NCI-H1930 (cell line): ENCODE measurements at regions not wholly inside any gene's neighbourhood (a gene's known extent, or its start where the extent isn't known, plus 50 kb on each side); places are given as distances from the start of the nearest gene placed in this dataset.
"Not testable (repeated sequence)": the region's sequence is repeated elsewhere in the genome, so short reads cannot be mapped to it uniquely, and the experiment has no call there.

Experiments used
- DNase-seq, 2 experiments: peaks; one replicate each; lab custom pipeline; 2025; lab: John Stamatoyannopoulos, UW

DNA sequence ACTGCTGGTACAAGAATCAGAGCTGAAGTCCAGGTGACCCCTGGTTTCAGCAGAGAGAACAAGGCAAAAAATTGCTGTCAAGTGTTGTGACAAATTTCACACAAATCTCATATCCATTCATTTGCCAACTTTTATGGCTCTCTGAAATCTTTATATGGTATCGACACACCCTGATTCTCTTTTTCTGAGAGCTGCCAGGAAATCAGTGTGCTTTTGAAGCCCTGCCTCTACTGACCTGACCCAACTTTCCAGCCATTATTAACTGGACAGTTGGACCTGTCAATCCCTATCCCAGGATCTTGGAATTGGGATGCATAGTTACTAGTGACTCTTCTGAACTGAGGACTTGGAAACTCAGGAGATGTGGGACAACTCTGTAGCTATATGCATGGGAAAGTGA, 288.2 kb upstream of the GADL1 start:
- DNase-seq: no peak

DNA sequence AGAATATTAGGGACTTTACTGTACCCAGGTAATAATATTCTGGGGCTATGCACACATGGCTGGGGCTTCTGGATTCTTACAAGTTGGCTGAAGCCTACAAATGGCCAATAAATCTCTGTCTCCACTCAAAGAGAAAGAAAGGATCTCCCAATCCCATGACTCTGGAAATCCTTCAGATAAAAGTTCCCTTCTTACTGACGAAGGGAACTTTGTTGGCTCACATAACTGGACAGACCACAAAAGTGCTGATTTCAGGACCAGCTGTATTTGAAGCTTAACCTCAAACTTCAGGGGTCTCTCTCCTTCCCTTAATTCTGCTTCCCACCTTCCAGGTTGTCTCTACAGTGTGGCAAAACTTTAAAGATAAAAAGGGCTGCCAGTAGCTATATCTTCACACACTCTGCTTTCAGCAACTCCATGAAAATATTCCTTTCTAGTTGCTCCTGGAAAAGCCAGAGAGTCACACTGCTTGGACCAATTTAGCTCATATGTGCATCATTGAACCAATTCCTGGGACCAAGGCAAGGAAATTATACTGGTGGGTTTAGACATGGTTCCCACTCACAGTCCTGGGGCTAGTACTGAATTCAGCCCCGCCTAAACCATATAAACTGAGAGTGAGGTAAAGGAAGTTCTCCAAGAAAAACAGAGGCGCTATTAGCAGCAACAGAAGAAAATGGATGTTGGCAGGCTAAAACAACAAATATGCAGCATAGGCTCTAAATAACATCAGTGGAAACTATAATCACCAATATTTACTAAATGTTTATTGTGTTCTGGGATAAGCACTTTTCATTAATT, 290.0 kb upstream of the GADL1 start:
- DNase-seq: no peak

DNA sequence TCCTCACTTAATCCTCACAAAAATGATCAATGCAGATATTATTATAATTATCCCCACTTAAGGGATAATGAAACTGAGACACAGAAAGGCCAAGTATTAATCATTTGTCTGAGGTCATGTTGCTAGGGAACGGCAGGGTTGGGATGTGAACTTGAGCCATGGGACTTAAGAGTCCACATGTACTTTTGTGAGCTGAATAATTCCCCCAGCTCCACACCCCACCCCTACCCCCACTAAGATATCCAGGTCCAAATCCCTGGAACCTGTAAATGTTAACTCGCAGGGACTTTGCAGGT, 290.5 kb upstream of the GADL1 start:
- no peak for DNase-seq

DNA sequence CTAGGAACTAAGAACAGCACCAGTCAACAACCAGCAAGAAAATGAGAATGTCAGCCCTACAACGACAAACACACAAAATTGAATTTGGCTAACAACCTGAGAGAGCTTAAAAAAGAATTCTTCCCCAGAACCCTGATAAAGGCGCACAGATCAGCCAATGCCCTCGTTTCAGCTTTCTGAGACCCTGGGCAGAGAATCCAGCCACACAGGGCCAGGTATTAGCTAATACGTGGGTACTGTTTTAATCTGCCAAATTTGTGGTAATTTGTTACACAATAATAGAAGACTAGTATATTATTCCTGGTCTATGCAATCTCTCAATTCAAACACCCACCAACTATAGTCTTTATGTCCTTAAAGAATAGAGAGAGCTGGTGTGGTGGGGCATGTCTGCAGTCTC, 291.6 kb upstream of the GADL1 start:
- DNase-seq: no peak

DNA sequence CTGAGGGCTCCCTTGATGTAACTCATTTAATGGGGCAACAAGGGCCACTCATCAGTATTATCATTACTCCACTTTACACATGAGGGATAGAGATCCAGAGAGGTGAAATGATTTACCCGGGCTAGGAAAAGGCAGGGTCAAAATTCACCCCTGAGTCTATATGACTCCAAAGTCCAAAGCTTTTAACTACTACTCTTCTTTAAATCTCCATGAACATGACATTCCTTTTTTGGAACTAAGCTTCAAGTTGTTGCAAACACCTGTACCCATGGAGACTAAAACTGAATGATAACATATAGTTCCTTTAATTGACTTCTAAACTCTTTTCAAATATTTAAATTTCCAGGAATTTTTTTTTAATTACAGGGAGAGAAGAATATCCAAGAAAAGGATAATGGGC, 292.9 kb upstream of the GADL1 start:
- no peak for DNase-seq

DNA sequence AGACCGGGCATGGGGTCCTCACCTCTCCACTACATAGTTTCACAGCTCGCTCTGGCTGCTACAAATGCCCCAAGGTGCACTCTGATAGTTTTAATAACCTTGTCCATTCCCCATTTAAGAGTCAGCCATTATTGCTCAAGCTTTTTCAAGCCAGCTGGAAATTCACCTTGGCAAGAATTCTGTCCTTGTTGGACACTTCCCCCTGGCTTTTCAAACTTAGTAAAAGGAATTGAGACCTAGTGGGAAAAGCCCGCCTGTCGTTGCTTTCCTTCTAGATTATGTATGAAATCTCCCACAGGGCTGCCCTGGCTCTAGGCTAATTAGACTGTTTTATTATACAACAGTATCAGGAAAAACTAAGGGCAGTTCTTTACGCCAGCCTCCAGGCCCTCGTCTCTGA, 293.7 kb upstream of the GADL1 start:
- DNase-seq: no peak

DNA sequence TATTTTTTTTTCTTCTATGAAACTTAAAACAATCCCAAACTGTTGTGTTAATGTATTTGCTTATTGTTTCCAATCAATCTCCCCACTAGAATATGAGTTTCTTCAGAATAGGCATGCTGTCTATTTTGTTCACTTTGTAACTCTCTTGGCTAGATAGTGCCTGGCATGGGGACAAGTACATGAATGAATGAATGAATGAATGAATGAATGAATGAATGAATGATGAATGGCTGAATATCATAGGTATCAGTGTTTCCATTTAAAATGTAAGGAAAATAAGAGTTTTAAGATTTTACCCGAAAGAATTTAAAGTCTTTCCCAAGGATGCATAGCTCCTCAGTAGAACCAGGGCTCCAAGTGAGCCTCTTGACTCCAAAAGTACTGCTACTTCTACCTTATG, 294.9 kb upstream of the GADL1 start:
- no peak for DNase-seq

DNA sequence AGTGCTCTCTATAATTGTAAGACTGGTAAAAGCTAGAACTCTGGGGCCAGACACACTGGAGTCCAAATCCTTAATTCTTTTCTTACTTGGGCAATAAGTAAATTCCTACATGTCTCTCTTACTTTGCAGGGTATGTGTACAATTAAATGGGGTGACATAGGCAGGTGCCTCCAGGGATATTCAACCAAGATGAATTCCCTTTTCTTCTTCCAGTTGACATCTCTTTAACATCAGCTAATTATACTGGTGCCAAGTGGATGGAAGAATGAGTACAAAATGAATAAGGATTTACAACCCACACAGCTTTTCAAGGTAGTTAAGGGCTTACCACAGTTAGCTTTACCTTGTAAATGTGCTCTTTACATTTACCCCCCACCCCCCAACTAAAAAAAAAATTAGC, 295.5 kb upstream of the GADL1 start:
- no peak for DNase-seq

DNA sequence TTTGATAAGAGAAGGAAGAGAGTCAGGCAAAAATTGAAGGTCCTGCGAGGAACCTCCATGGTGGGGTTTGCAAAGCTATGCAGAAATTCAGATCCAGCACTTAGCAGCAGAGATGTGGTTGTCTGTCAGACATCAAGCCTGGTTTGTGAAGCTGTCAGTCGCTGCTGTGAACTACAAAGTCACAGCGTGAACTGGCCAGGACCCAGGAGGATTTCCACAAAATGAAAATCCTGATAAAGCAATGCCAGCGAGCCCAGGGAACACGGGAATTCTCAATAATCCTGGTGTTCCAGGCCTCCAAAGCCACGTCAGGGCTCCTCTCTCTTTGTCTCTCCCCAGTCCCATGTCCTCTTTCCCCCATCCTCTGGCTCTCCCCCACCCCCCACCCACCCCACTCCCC, 296.9 kb upstream of the GADL1 start:
- no peak for DNase-seq

DNA sequence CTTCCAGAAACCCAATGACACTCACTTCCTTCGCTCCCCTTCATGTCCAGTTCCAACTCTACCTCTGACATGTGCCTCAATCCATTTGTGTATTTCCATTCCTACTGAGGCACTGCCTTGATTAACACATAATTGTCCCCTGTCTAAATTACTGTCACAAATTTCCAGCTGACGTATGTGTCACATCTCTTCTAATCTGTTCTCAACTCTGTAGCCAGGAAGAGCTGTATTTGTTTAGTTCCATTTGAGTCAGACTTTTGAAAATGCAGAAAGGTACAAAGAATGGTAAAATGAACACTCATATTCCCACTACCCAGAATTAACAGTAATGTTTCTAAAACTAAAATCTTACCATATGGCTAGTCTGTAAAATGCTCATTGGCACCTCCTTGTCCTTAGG, 299.0 kb upstream of the GADL1 start:
- DNase-seq: no peak

DNA sequence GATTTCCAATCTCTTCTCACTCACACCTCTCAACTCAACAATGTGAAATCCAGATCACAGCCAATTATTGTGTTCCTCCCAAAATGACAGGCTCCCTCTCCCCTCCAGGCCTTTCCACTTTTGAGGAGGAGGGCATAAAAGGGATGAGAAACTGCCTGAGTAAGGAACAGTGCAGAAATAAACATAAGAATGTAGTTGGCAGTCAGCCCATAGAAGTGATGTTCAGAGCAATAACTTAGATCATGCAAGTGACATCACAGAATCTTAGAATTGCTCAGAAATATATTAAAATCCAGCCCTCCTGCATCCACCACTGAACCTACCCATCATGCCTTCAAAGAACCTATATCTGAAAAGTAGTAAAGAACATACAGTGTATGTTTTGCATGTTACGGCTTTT, 299.4 kb upstream of the GADL1 start:
- no peak for DNase-seq

DNA sequence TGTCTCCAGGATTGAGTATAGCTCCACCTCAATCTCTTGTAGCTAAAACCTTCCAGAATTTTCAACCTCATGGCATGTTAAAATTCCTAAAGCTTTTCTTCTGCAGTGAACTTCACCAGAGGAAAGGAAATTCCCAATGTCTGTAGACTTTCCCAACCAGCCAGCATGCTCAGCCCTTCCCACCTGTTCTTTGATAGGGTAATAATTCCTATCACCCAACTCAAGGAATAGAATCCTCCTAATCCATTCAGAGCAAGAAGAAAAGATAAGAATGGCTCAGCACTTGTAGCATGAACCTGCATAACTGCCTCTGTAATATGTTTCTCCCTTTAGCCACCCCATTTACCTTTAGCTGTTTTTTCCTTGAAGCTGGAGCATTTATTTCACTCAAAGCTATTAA, 301.8 kb upstream of the GADL1 start:
- DNase-seq: no peak

DNA sequence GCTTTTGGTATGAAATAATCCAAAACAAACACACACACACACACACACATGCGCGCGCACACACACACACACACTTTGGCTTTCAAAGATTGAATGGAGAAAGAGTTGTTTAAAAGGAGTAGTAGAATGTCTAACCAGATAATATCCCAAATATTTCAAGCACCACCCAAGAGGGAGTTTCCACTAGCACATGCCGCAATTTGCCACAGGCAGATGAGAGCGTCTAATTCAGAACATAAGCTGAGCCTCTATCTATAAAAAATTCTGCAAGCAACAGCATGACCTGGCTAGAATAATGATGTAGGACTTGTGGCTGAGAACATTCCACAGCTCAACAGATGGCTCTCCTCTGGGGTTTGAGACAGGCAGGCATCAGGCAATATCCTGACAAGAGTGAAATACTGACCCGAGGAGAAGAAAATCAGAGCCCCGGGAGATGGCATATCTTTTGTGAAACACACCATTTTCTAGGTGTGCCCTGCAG, 302.5 kb upstream of the GADL1 start:
- DNase-seq: no peak

DNA sequence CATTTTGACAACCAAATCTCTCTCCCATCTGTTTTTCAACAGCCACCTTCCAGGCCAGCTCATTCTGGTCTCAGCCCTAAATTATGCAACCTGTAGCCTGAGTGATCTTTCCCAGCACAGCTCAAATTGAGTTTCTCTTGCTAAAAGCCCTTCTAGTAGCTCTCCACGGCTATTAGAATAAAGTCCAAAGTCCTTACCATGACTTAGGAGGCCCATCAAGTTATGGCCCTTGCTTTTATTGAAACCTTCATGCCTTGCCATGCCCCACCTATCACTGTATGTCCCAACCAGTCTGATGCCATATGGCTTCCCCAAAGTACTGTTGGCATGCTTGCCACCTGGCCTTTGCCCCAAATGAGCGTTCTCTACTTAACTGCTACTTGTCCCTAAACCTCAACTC, 303.5 kb upstream of the GADL1 start:
- DNase-seq: no peak

DNA sequence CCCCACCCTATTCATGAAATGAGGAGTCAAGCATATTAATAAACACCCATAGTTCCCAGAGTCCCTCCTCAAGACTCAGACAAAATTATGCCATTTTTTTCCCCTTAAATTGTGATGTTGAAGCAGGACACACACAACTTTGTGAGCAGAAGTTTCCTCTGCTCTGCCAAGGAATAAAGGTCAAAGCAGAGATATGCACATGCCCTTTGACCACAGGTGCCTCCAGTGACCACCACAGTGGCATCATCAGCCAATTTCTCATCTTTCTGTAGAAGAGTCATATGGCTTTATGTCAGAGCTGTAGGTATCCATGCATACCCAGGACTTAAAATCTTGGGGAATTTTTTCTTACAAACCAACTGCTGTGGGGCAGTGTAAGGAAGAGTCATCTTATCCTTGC, 304.4 kb upstream of the GADL1 start:
- no peak for DNase-seq

DNA sequence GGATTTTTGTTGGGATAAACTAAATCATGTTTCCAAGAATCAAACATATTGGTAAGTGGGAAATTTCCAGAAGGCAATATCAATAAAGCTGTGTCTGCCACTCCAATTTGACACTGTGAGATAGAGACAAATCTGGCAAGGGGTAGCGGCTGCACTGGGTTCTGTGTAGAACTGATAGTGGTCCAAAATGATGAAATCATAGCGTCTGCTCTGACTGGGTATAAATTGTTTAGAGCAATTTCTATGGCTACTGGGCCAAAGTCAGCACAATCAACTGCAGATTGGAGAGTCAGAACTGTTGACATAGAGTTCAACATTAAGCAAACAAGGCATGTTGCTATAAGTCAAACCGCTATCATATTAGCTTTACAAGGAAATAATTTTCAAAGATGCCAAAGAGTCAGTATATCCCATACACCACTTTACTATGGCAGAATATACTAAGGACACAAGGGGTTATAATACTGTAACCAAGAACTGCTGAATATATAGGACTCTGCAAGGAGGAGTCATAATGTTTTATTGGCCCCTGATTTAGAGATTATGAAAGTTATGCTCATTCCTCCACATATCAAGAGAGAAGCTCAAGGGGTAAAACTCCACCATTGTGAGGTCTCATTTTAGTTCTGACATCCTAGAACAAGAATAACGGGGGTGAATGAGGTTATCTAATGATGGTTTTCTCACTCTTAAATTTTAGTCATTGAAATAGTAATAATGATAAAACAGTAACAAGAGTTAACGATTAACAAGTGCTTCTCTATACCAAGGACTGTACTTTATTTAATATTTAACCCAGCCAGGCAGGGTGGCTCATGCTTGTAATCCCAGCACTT, 309.7 kb upstream of the GADL1 start:
- no peak for DNase-seq

DNA sequence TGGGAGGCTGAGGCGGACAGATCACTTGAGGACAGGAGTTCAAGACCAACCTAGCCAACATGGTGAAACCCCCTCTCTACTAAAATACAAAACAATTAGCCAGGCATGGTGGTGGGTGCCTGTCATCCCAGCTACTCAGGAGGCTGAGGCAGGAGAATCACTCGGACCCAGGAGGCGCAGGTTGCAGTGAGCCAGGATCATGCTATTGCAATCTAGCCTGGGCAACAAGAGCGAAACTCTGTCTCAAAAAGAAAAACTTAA, 310.3 kb upstream of the GADL1 start:
- not testable (repeated sequence) for DNase-seq

DNA sequence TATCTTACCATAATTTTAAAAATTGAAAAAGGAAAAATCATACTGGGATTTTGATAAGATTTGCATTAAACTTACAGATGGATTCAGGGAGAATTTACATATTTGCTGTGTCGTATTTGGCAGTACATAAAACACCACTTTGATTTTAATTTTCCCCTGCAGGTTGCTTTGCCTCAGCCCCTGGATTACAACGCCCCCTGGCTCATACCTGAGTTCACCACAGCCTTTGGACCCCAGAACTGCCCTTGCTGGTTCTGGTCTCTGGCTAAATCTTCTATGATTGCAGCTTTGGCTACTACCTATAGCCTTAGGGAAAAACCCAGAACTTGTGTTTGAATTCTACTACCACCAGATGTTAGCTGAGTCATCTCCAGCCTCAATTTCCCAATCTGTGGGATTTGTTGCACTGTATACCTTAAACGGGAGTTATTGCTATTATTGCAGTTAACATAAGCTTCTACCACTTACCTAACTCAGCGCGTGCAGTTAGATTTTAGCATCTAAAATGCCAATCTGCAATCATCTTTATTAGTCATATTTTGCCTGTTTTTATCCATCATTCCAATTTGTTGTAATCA, 315.7 kb upstream of the GADL1 start:
- DNase-seq: no peak

DNA sequence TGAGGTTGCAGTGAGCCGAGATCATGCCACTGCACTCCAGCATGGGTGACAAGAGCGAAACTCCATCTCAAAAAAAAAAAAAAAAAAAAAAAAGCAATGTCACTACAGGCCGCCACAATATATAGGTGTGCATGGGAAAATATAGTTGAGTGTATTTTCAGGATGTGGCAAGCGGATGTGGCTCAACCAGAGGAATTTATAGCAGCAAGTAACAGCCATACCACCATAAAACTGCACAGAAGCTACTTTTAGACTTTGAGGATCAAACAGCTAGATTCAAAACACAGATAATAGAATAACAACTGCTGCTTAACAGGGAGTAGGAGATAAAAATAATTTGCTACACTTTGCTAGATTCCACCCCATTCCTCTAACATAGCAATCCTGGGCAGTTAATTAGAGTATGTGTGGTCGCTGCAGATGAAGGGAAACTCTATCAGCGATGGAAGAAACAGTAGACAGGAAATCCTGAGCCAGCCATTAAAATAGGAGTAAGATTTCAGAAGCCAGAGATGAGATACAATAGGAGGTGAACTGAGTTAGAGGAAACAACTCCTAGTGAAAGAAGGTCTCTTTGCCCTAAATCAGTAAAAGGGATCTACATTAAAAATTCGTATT, 318.7 kb upstream of the STT3B start:
- DNase-seq: no peak

DNA sequence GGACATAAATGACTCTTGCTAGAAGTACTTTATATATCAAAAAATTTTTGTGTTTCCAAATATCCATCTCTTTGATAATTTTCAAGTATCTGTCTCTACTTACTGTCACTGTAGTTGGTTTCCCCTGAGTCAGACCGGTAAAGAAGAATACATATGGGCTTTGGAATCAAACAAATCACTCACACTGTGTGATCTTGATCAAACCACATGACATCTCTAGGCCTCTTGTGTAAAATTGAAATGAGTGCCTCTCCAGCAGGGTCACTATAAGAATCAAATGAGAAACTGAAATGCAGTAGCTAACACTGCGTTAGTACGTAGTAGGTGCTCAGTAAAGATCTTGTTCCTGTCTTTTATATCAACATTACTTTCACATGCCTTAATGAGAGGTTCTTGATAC, 314.6 kb upstream of the STT3B start:
- no peak for DNase-seq

DNA sequence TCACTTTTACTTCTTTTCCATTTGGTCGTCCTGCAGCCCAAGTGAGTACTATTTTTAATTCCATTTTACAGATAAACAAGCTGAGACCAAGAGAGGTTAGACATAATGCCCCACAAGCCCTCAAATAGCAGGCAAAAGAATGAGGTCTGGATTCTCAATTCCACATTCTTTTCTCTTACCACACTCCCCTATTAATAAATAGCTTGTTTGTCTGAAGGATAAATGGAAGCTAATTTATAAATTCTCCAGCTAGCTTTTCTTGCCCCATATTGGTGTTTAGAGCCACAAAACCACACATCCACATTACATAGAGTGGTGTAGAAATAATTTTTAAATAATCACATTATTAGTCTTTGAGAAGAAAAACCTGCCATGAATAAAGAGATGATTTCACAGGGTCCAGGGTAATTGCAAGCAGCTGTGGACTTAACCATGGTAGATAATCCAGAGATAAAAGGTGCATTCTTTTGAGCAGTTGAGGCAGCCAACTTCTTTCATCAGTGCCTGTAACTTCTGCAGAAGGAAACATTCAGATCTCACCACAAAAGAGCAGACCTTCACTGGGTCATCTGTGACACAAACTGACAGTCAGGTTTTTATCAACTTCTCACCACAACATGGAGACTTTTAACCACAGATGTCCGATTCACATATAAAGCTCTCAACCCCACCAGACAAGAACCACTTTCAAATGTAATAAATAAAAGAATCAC, 313.4 kb upstream of the STT3B start:
- no peak for DNase-seq

DNA sequence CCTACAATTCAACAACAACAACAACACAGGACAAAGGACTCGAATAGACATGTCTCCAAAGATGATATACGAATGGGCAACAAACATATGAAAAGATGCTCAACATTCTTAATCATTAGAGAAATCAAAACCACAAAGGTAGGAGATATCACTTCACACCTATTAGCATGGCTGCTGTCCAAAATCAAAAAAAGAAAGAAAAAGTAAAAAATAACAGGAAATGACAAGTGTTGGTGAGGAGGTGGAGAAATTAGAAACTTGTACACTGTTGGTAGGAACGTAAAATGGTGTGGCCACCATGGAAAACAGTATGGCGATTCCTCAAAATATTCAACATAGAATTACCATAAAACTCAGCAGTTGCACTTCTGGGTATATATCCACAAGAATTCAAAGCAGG, 312.3 kb upstream of the STT3B start:
- DNase-seq: no peak

DNA sequence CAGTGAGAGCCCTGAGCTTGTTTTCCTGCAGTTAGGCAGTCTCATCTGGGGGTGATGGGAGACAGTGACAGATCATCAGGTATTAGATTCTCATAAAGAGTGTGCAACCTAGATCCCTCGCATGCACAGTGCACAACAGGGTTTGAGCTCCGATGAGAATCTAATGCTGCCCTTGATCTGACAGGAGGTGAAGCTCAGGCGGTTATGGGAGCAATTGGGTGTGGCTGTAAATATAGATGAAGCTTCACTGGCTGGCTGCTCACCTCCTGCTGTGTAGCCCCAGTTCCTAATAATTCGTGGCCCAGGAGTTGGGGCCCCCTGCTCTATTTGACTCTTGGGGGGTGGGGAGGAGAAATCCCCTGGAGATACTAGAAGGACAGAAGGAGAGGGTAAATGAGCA, 309.4 kb upstream of the STT3B start:
- no peak for DNase-seq
